ENCODE measurements at regions not wholly inside any gene's neighbourhood (a gene's known extent, or its start where the extent isn't known, plus 50 kb on each side); places are given as distances from the start of the nearest gene placed in this dataset.

DNA sequence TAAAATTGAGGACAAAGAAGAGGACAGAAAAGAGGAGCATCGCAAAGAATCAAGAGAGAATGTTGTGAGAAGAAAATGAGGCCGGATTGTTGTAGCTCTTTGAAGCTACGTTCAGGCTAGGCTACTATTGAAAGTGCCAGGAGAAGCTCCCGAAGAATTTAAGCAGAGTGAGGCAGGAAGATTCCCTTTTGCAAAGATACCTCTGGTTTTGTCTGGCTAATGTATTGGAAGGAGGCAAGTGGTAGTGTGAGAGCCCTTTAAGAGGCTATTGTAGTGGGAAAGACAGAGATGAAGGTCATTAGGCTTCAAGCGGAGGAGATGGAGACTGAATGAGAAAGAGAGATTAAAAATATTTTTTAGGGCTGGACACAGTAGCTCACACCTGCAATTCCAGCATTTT lies 476.9 kb upstream of the ADGRL2 start:
- TF ChIP-seq YY1 (IDR thresholded peaks at IDR 0.05; ENCODE audit: insufficient read depth, insufficient read length): no peak
- TF ChIP-seq SUZ12 (IDR thresholded peaks at IDR 0.05; ENCODE audit: extremely low read depth, insufficient read depth, insufficient read length): no peak
- TF ChIP-seq ZNF274 (IDR thresholded peaks at IDR 0.05; ENCODE audit: low read depth, low read length): no peak
